Neural progenitor cell (in vitro differentiated cells): ENCODE measurements at regions not wholly inside any gene's neighbourhood (a gene's known extent, or its start where the extent isn't known, plus 50 kb on each side); places are given as distances from the start of the nearest gene placed in this dataset.
A peak's percentile ranks its signal among the peaks of the same experiment; 100 is the strongest.

ENCODE experiments used
- DNase-seq: peaks from one replicate; pipeline ENCODE4 v3.0.0-alpha.2; 2016; ENCODE audit warnings: low spot score
- H2AFZ ChIP-seq: fragments of 200-600 bp; sonication (generic); replicated peaks from 2 replicates; pipeline ENCODE4 v1.6.1; 2016; ENCODE audit warnings: antibody characterized with exemption
- H3F3A ChIP-seq: fragments of 200-600 bp; sonication (generic); 2 replicates; pipeline ENCODE4 v1.6.1; 2016; ENCODE audit warnings: antibody characterized with exemption, low read depth
- H3K27ac ChIP-seq: fragments of 200-600 bp; sonication (generic); 2 replicates; pipeline ENCODE4 v1.5.1; 2016; ENCODE audit warnings: mild to moderate bottlenecking
- H3K27me3 ChIP-seq: fragments of 200-600 bp; sonication (generic); 2 replicates; pipeline ENCODE4 v1.6.1; 2016; ENCODE audit warnings: mild to moderate bottlenecking, moderate library complexity
- H3K36me3 ChIP-seq: fragments of 200-600 bp; sonication (generic); 2 replicates; pipeline ENCODE4 v1.5.1; 2016
- H3K4me1 ChIP-seq: fragments of 200-600 bp; sonication (generic); 2 replicates; pipeline ENCODE4 v1.6.1; 2016; ENCODE audit warnings: mixed run types
- H3K4me2 ChIP-seq: fragments of 200-600 bp; sonication (generic); 2 replicates; pipeline ENCODE4 v1.6.1; 2016
- H3K4me3 ChIP-seq: fragments of 200-600 bp; sonication (generic); 2 replicates; pipeline ENCODE4 v1.5.1; 2016
- H3K79me2 ChIP-seq: fragments of 200-600 bp; sonication (generic); 2 replicates; pipeline ENCODE4 v1.6.1; 2016; ENCODE audit warnings: low read depth
- H3K9ac ChIP-seq: fragments of 200-600 bp; sonication (generic); 2 replicates; pipeline ENCODE4 v1.6.1; 2016
- H3K9me3 ChIP-seq: fragments of 200-600 bp; sonication (generic); 2 replicates; pipeline ENCODE4 v1.5.1; 2016; ENCODE audit warnings: low read depth
- H4K20me1 ChIP-seq: fragments of 200-600 bp; sonication (generic); 2 replicates; pipeline ENCODE4 v1.6.1; 2016; ENCODE audit warnings: low read depth
- H3K27ac Mint-ChIP-seq: 3 replicates; pipeline ENCODE4 v1.8.0; 2021; ENCODE audit warnings: mixed read lengths
- H3K27me3 Mint-ChIP-seq: 2 replicates; pipeline ENCODE4 v1.8.0; 2022; ENCODE audit warnings: low read depth, mild to moderate bottlenecking, inconsistent platforms, moderate library complexity, mixed read lengths; ENCODE audit not compliant: insufficient read depth
- H3K36me3 Mint-ChIP-seq: 3 replicates; pipeline ENCODE4 v1.8.0; 2021; ENCODE audit warnings: mixed read lengths
- H3K4me1 Mint-ChIP-seq: 3 replicates; pipeline ENCODE4 v1.8.0; 2021; ENCODE audit warnings: mixed read lengths
- H3K4me3 Mint-ChIP-seq: 3 replicates; pipeline ENCODE4 v1.8.0; 2021; ENCODE audit warnings: mild to moderate bottlenecking, moderate library complexity, mixed read lengths
- H3K9me3 Mint-ChIP-seq: 3 replicates; pipeline ENCODE4 v1.8.0; 2020; ENCODE audit warnings: mixed read lengths
- CTCF ChIP-seq: fragments of 200-600 bp; sonication (generic); IDR thresholded peaks from 2 replicates; pipeline ENCODE4 v1.5.1; 2017; ENCODE audit warnings: antibody characterized with exemption, mild to moderate bottlenecking
- EZH2 ChIP-seq: fragments of 200-600 bp; sonication (generic); IDR thresholded peaks from 2 replicates; pipeline ENCODE4 v1.6.1; 2017; ENCODE audit warnings: antibody characterized with exemption, mild to moderate bottlenecking, moderate library complexity
- EZH2phosphoT487 ChIP-seq: fragments of 200-600 bp; sonication (generic); IDR thresholded peaks from 2 replicates; pipeline ENCODE4 v1.6.1; 2017; ENCODE audit warnings: antibody characterized with exemption

GRCh38 chr1:102178480-102178879, 181.8 kb upstream of the OLFM3 start:
- Histone ChIP-seq H4K20me1 (no peaks in the 10 kb centered on the region), H3K27ac (no peak overlapping the region), H3F3A (no peaks in the 10 kb centered on the region), H3K9me3 (no peaks in the 10 kb centered on the region), H3K9ac (no peak overlapping the region), H3K4me3 (no peak overlapping the region), H3K36me3 (no peaks in the 10 kb centered on the region), H3K4me2 (no peak overlapping the region), H2AFZ (no peak overlapping the region), H3K27me3 (no peaks in the 10 kb centered on the region), H3K4me1 (no peaks in the 10 kb centered on the region), H3K79me2 (no peaks in the 10 kb centered on the region)
- H3K9me3 Mint-ChIP-seq: no peaks in the 10 kb centered on the region
- TF ChIP-seq EZH2phosphoT487 (no peak), CTCF (no peak), EZH2 (no peak)
- no peak overlapping the region for H3K27ac Mint-ChIP-seq
- H3K27me3 Mint-ChIP-seq: no peaks in the 10 kb centered on the region
- H3K4me3 Mint-ChIP-seq: no peak overlapping the region
- no peaks in the 10 kb centered on the region for H3K4me1 Mint-ChIP-seq
- no peaks in the 10 kb centered on the region for H3K36me3 Mint-ChIP-seq
- no peak for DNase-seq

- Histone ChIP-seq H3K4me1 (no peaks in the 10 kb centered on the region), H3K27me3 (no peaks in the 10 kb centered on the region), H3K27ac (no peak overlapping the region), H3K9me3 (no peaks in the 10 kb centered on the region), H3K36me3 (no peaks in the 10 kb centered on the region), H2AFZ (peak overlapping the region; percentile 53), H3K4me3 (no peak overlapping the region), H4K20me1 (no peaks in the 10 kb centered on the region), H3K79me2 (no peaks in the 10 kb centered on the region), H3K9ac (no peak overlapping the region), H3F3A (no peaks in the 10 kb centered on the region), H3K4me2 (no peak overlapping the region)
- H3K27me3 Mint-ChIP-seq: no peaks in the 10 kb centered on the region
- H3K9me3 Mint-ChIP-seq: no peaks in the 10 kb centered on the region
- DNase-seq: peak; percentile 36
- H3K36me3 Mint-ChIP-seq: no peaks in the 10 kb centered on the region
- TF ChIP-seq CTCF (peak; percentile 58), EZH2 (no peak), EZH2phosphoT487 (no peak)
- H3K27ac Mint-ChIP-seq: no peak overlapping the region
- no peak overlapping the region for H3K4me3 Mint-ChIP-seq
- H3K4me1 Mint-ChIP-seq: no peaks in the 10 kb centered on the region
These were observed 177.6 kb upstream of the OLFM3 start for GRCh38 chr1:102174259-102174863.

GRCh38 chr1:102172200-102172599, 175.5 kb upstream of the OLFM3 start:
- Histone ChIP-seq H3K27ac (no peak overlapping the region), H3K36me3 (no peaks in the 10 kb centered on the region), H2AFZ (no peak overlapping the region), H3K4me3 (no peak overlapping the region), H3K9ac (no peak overlapping the region), H3K9me3 (no peaks in the 10 kb centered on the region), H3K4me1 (no peaks in the 10 kb centered on the region), H4K20me1 (no peaks in the 10 kb centered on the region), H3K27me3 (no peaks in the 10 kb centered on the region), H3F3A (no peaks in the 10 kb centered on the region), H3K79me2 (no peaks in the 10 kb centered on the region), H3K4me2 (no peak overlapping the region)
- no peaks in the 10 kb centered on the region for H3K4me1 Mint-ChIP-seq
- H3K4me3 Mint-ChIP-seq: no peak overlapping the region
- TF ChIP-seq CTCF: no peak
- no peak for TF ChIP-seq EZH2
- TF ChIP-seq EZH2phosphoT487: no peak
- H3K36me3 Mint-ChIP-seq: no peaks in the 10 kb centered on the region
- no peaks in the 10 kb centered on the region for H3K9me3 Mint-ChIP-seq
- no peak for DNase-seq
- no peak overlapping the region for H3K27ac Mint-ChIP-seq
- H3K27me3 Mint-ChIP-seq: no peaks in the 10 kb centered on the region
